Heart left ventricle (tissue), 16 donors: ENCODE measurements at regions not wholly inside any gene's neighbourhood (a gene's known extent, or its start where the extent isn't known, plus 50 kb on each side); places are given as distances from the start of the nearest gene placed in this dataset.

ENCODE experiments used
- ATAC-seq, 4 donors: fragments of 200-7000 bp; cut with Tn5 transposase; one replicate each; pipeline ENCODE4 v1.9.1; 2020 to 2022; ENCODE audit warnings: moderate library complexity in 4 of 4, mild to moderate bottlenecking in 3 of 4, moderate number of reproducible peaks in 1 of 4
- DNase-seq, 5 donors: peaks; one replicate each; pipeline ENCODE4 v3.0.0-alpha.2; 2020
- H3K27ac ChIP-seq, 12 donors: fragments of 200-600 bp; sonication (generic) in 4 of 12; one replicate each; pipeline versions ENCODE4 v1.5.0 to v1.8.0; 2016 to 2022; ENCODE audit warnings: mild to moderate bottlenecking in 2 of 12
- H3K27me3 ChIP-seq, 9 donors: fragments of 200-600 bp; sonication (generic) in 2 of 9; one replicate each; pipeline versions ENCODE4 v1.5.1 to v1.8.0; 2016 to 2022; ENCODE audit warnings: mild to moderate bottlenecking in 3 of 9
- H3K36me3 ChIP-seq, 9 donors: fragments of 200-600 bp; sonication (generic) in 2 of 9; one replicate each; pipeline versions ENCODE4 v1.5.0 to v1.8.0; 2018 to 2022; ENCODE audit warnings: mild to moderate bottlenecking in 2 of 9
- H3K4me1 ChIP-seq, 12 donors: fragments of 200-600 bp; sonication (generic) in 4 of 12; one replicate each; pipeline versions ENCODE4 v1.5.0 to v1.8.0; 2016 to 2022; ENCODE audit warnings: mild to moderate bottlenecking in 3 of 12
- H3K4me3 ChIP-seq, 12 donors: fragments of 200-600 bp; sonication (generic) in 4 of 12; one replicate each; pipeline versions ENCODE4 v1.5.0 to v1.8.0; 2017 to 2022; ENCODE audit warnings: mild to moderate bottlenecking in 9 of 12, moderate library complexity in 4 of 12
- H3K9me3 ChIP-seq, 12 donors: fragments of 200-600 bp; sonication (generic) in 4 of 12; one replicate each; pipeline versions ENCODE4 v1.5.0 to v1.8.0; 2016 to 2022; ENCODE audit warnings: mild to moderate bottlenecking in 1 of 12
- CTCF ChIP-seq, 12 donors: fragments of 200-600 bp; sonication (generic) in 4 of 12; IDR thresholded peaks; one replicate each; pipeline versions ENCODE4 v1.5.0 to v1.8.0; 2018 to 2022; ENCODE audit warnings: antibody characterized with exemption in 12 of 12, mild to moderate bottlenecking in 5 of 12
- POLR2A ChIP-seq, 2 donors: fragments of 450-650 bp; IDR thresholded peaks; one replicate each; pipeline ENCODE4 v1.6.1; 2017; ENCODE audit warnings: antibody characterized with exemption in 2 of 2, mild to moderate bottlenecking in 2 of 2, moderate library complexity in 2 of 2
- WGBS, 4 donors: extraction: QIAGEN DNeasy Blood & Tissue Kit in 2 of 4; methylation state at CpG; one replicate each; pipeline versions ENCODE4 v1.1.5 to v1.1.7; 2013 to 2018; 5-methylcytosine and 5-hydroxymethylcytosine counted together
- intact Hi-C, 10 donors: fragments of 100-400 bp; cut with DNase I; formaldehyde crosslinking; loops; one replicate each; pipeline versions ENCODE4 v1.11.1 to v1.14.2; 2022
- donor health status: ischemic (EF 13 %, LVEDD 7.1; RV severe dilation, severe dysfunction).
- donor health status: healthy with polysubstance abuse.
- donor health status: DM: no; HTN: yes; CAD: no.
- donor health status: DM: no; HTN: no; CAD: no.
- donor health status: ischemic (EF 25% LVEDD 6.9; RV normal size, moderate dysfunction).
- donor health status: ischemic (EF 25% LVEDD 5.7; RV mildly dilated, moderate dysfunction).
- donor health status: healthy.
- donor health status: DM: yes; HTN: yes; CAD: no.
- donor health status: ischemic (EF 35%, LVEDD 5.7; RV mildly dilated, moderate dysfunction).
- donor health status: nonischemic (EF 11% LVEDD 7.7; RV severe dilation, severe dysfunction).
- donor health status: DM: yes; HTN: yes; CAD: no.
- donor health status: PGD.
- donor health status: ischemic (EF 29% LVEDD 5.4; RV normal size, mild dysfunction).
- donor health status: nonischemic (EF 23%, LVEDD 6.1; RV moderate dilation, normal function).

GRCh38 chr20:16930656-16931055 lies 182.5 kb downstream of the OTOR start:
- intact Hi-C loops = no loop called here
- Histone ChIP-seq H3K9me3 (no peaks in the 10 kb centered on the region), H3K4me1 (no peaks in the 10 kb centered on the region), H3K36me3 (no peaks in the 10 kb centered on the region), H3K27me3 (no peaks in the 10 kb centered on the region), H3K4me3 (no peak overlapping the region), H3K27ac (no peak overlapping the region)
- TF ChIP-seq CTCF (IDR thresholded peaks at IDR 0.05) = no peak
- no peak for TF ChIP-seq POLR2A (IDR thresholded peaks at IDR 0.05)
- ATAC-seq = no peak
- 62 to 90% (median 74%) methylated on average over 4 of the region's 4 CpGs; no CpG with 5 or more reads in 1 of the 4 donors for WGBS, 4 donors
- no peak for DNase-seq

DNA sequence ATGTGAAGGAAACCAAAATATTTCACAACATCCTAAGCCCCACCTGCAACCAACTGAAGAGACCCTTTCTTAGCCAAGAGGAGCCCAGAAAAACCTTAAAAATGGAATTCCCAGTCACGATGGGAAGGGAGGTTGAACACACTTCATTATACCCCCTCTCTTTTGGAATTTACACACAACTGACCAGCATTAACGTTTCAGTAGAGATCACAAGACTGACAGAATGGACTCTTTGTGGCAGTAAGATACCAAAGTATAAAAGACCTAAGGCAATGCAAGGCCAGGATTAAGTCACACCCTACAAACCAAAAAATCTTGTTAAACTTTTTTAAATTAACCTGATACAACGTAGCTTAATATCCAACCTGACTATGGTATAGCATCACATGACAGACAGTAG lies 190.9 kb downstream of the OTOR start:
- Histone ChIP-seq H3K9me3 (peaks cover 0 to 8% (median 0%) of the 10 kb centered on the region in 12 donors), H3K36me3 (no peaks in the 10 kb centered on the region), H3K4me3 (no peak overlapping the region), H3K27me3 (no peaks in the 10 kb centered on the region), H3K4me1 (no peaks in the 10 kb centered on the region), H3K27ac (no peak overlapping the region)
- WGBS, 4 donors = 33 to 41% (median 35%) methylated on average over 3 of the region's 3 CpGs
- no peak for ATAC-seq
- TF ChIP-seq POLR2A (IDR thresholded peaks at IDR 0.05) (no peak), CTCF (IDR thresholded peaks at IDR 0.05) (no peak)
- intact Hi-C loops = no loop called here
- no peak for DNase-seq

- 38 to 60% (median 46%) methylated on average over 1 of the region's 1 CpG for WGBS, 4 donors
- intact Hi-C loops = no loop called here
- no peak for ATAC-seq
Observed at GRCh38 chr20:16940701-16941100, 192.5 kb downstream of the OTOR start.

DNA sequence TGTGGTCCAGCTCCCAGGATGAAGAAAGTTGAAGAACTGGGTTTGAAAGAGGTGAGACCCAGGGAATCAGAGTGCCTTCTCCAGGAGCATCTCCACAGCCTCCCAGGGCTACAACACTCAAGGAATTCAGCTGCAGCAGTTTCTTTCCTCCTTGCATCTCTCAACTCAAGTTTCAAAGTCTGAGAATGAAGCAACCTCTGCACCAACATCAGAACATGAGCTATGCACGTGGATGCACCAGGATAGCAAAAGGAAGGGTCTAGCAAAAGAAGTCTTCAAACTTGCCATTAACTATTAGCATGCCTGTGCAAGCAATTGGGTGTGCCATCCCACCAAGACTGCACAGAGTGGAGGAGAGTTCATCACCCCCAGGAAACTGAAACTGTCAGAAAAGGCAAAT lies 193.9 kb downstream of the OTOR start:
- ATAC-seq (no peak), DNase-seq (no peak)
- Histone ChIP-seq H3K27me3 (no peaks in the 10 kb centered on the region), H3K9me3 (peaks cover 0 to 7% (median 0%) of the 10 kb centered on the region in 12 donors), H3K27ac (no peak overlapping the region), H3K4me3 (no peak overlapping the region), H3K4me1 (no peaks in the 10 kb centered on the region), H3K36me3 (no peaks in the 10 kb centered on the region)
- 12 to 39% (median 24%) methylated on average over 1 of the region's 1 CpG for WGBS, 4 donors
- TF ChIP-seq CTCF (IDR thresholded peaks at IDR 0.05) (no peak), POLR2A (IDR thresholded peaks at IDR 0.05) (no peak)
- intact Hi-C loops = no loop called here

More at GRCh38 chr20:16940701-16941100, 192.5 kb downstream of the OTOR start:
- no peaks in the 10 kb centered on the region for H3K36me3 ChIP-seq
- H3K4me1 ChIP-seq = no peaks in the 10 kb centered on the region
- TF ChIP-seq POLR2A (IDR thresholded peaks at IDR 0.05) = no peak
- TF ChIP-seq CTCF (IDR thresholded peaks at IDR 0.05) = no peak
- H3K4me3 ChIP-seq = no peak overlapping the region
- H3K9me3 ChIP-seq = peaks cover 0 to 8% (median 0%) of the 10 kb centered on the region in 12 donors
- no peak for DNase-seq
- no peaks in the 10 kb centered on the region for H3K27me3 ChIP-seq
- no peak overlapping the region for H3K27ac ChIP-seq
